IMR-90 (cell line): ENCODE measurements at regions not wholly inside any gene's neighbourhood (a gene's known extent, or its start where the extent isn't known, plus 50 kb on each side); places are given as distances from the start of the nearest gene placed in this dataset.

Experiments used
- ATAC-seq: fragments of 200-7000 bp; cut with Tn5 transposase; 2 replicates; pipeline ENCODE4 v1.9.1; 2020; ENCODE audit warnings: low read depth, mild to moderate bottlenecking, moderate library complexity
- BruUV-seq: library from RNA; stranded (reverse); fragments of 400-500 nt; replicated peaks from 2 replicates; lab custom pipeline; 2021; lab: Mats Ljungman, UMichigan
- CTCF ChIA-PET: fragments of 300-600 bp; formaldehyde crosslinking; extraction: SDS; loops from one replicate; lab custom pipeline; 2021; ENCODE audit warnings: antibody characterized with exemption; lab: Yijun Ruan, JAX
- POLR2A ChIA-PET: fragments of 300-600 bp; sonication (Branson Sonifier 250); formaldehyde crosslinking; loops from one replicate; lab custom pipeline; 2022; ENCODE audit warnings: antibody characterized with exemption; ENCODE audit not compliant: unreplicated experiment; lab: Charles Lee
- DNase-seq: peaks from one replicate; pipeline ENCODE4 v3.0.0; 2013
- H2AFZ ChIP-seq: replicated peaks from 2 replicates; pipeline ENCODE3; 2013; ENCODE audit warnings: low read length, mild to moderate bottlenecking; ENCODE audit not compliant: poor library complexity
- H2AK5ac ChIP-seq: 2 replicates; pipeline ENCODE4 v1.6.1; 2013; ENCODE audit warnings: low read depth, low read length, inconsistent platforms
- H2AK9ac ChIP-seq: replicated peaks from 2 replicates; pipeline ENCODE3; 2013; ENCODE audit warnings: mild to moderate bottlenecking, low read depth, low read length, moderate library complexity; ENCODE audit not compliant: poor library complexity
- H2BK120ac ChIP-seq: 2 replicates; pipeline ENCODE4 v1.6.1; 2013; ENCODE audit warnings: low read depth, low read length, inconsistent platforms
- H2BK15ac ChIP-seq: 3 replicates; pipeline ENCODE4 v1.6.1; 2013; ENCODE audit warnings: low read depth, low read length, inconsistent platforms
- H2BK20ac ChIP-seq: 2 replicates; pipeline ENCODE4 v1.6.1; 2013; ENCODE audit warnings: low read depth, mild to moderate bottlenecking, inconsistent platforms, low read length, moderate library complexity
- H2BK5ac ChIP-seq: 2 replicates; pipeline ENCODE4 v1.6.1; 2013; ENCODE audit warnings: mild to moderate bottlenecking, low read depth, low read length, inconsistent platforms; ENCODE audit not compliant: poor library complexity, severe bottlenecking
- H3K14ac ChIP-seq: replicated peaks from 2 replicates; pipeline ENCODE4 v1.6.1; 2013; ENCODE audit warnings: low read depth, low read length, inconsistent platforms
- H3K18ac ChIP-seq: 2 replicates; pipeline ENCODE4 v1.6.1; 2013; ENCODE audit warnings: low read depth, low read length, control low read depth
- H3K23ac ChIP-seq: 2 replicates; pipeline ENCODE4 v1.6.1; 2013; ENCODE audit warnings: low read depth, low read length, inconsistent platforms
- H3K27ac ChIP-seq: 2 replicates; pipeline ENCODE4 v1.5.1; 2013; ENCODE audit warnings: mild to moderate bottlenecking, control low read depth, low read length; ENCODE audit not compliant: insufficient read depth
- H3K27me3 ChIP-seq: 2 replicates; pipeline ENCODE4 v1.6.1; 2013; ENCODE audit warnings: low read length; ENCODE audit not compliant: control insufficient read depth, insufficient read depth
- H3K36me3 ChIP-seq: 2 replicates; pipeline ENCODE4 v1.6.1; 2013; ENCODE audit warnings: low read length, mixed read lengths; ENCODE audit not compliant: control insufficient read depth, insufficient read depth
- H3K4ac ChIP-seq: 2 replicates; pipeline ENCODE4 v1.6.1; 2013; ENCODE audit warnings: low read depth, low read length, inconsistent platforms
- H3K4me1 ChIP-seq: 2 replicates; pipeline ENCODE4 v1.6.1; 2013; ENCODE audit warnings: low read length, mixed read lengths; ENCODE audit not compliant: control insufficient read depth, insufficient read depth
- H3K4me2 ChIP-seq: 2 replicates; pipeline ENCODE4 v1.6.1; 2013; ENCODE audit warnings: low read depth, mild to moderate bottlenecking, control low read depth, low read length, moderate library complexity
- H3K4me3 ChIP-seq: 2 replicates; pipeline ENCODE4 v1.5.1; 2013; ENCODE audit warnings: low read depth, mild to moderate bottlenecking, control low read depth, low read length, moderate library complexity; ENCODE audit not compliant: insufficient read depth
- H3K56ac ChIP-seq: 2 replicates; pipeline ENCODE4 v1.6.1; 2013; ENCODE audit warnings: low read length, inconsistent platforms; ENCODE audit not compliant: insufficient read depth; ENCODE audit errors: extremely low read depth
- H3K79me1 ChIP-seq, 2 experiments: 2 replicates each; pipeline ENCODE4 v1.6.1; 2013; ENCODE audit warnings: low read length in 2 of 2, inconsistent platforms in 1 of 2, low read depth in 1 of 2
- H3K9ac ChIP-seq: 2 replicates; pipeline ENCODE4 v1.6.1; 2013; ENCODE audit warnings: low read depth, low read length, control low read depth
- H3K9me1 ChIP-seq: 2 replicates; pipeline ENCODE4 v1.6.1; 2013; ENCODE audit warnings: low read length, inconsistent platforms; ENCODE audit not compliant: insufficient read depth
- H3K9me3 ChIP-seq: 2 replicates; pipeline ENCODE4 v1.6.1; 2013; ENCODE audit warnings: low read length; ENCODE audit not compliant: control insufficient read depth, insufficient read depth
- H4K20me1 ChIP-seq: 2 replicates; pipeline ENCODE4 v1.6.1; 2013; ENCODE audit warnings: low read length, inconsistent platforms; ENCODE audit not compliant: insufficient read depth
- H4K5ac ChIP-seq: 2 replicates; pipeline ENCODE4 v1.6.1; 2013; ENCODE audit warnings: mild to moderate bottlenecking, low read depth, low read length, control low read depth
- H4K8ac ChIP-seq, 2 experiments: 2 replicates each; pipeline ENCODE4 v1.6.1; 2013; ENCODE audit warnings: low read depth in 2 of 2, low read length in 2 of 2, control low read depth in 1 of 2, inconsistent platforms in 1 of 2
- H4K91ac ChIP-seq: 2 replicates; pipeline ENCODE4 v1.6.1; 2013; ENCODE audit warnings: low read depth, low read length, inconsistent platforms; ENCODE audit not compliant: insufficient read depth
- CEBPB ChIP-seq: IDR thresholded peaks from 2 replicates; pipeline ENCODE4 v1.6.1; 2012; ENCODE audit warnings: low read depth, low read length, improper control_type of control experiment
- CHD1 ChIP-seq: IDR thresholded peaks from 2 replicates; pipeline ENCODE4 v1.6.1; 2012; ENCODE audit warnings: low read depth, low read length, improper control_type of control experiment
- CTCF ChIP-seq: conservative IDR thresholded peaks from 2 replicates; pipeline ENCODE4 v1.5.1; 2012; ENCODE audit warnings: mild to moderate bottlenecking, low read depth, low read length, improper control_type of control experiment
- POLR2A ChIP-seq: IDR thresholded peaks from 2 replicates; pipeline ENCODE4 v1.6.1; 2012; ENCODE audit warnings: mild to moderate bottlenecking, low read depth, low read length
- SMC3 ChIP-seq: fragments of 150-350 bp; IDR thresholded peaks from 2 replicates; pipeline ENCODE4 v1.6.1; 2016; ENCODE audit warnings: low read depth, mild to moderate bottlenecking, antibody characterized with exemption, low read length, moderate library complexity
- USF2 ChIP-seq: fragments of 150-350 bp; IDR thresholded peaks from 2 replicates; pipeline ENCODE4 v1.6.1; 2017; ENCODE audit warnings: mild to moderate bottlenecking, antibody characterized with exemption, low read length, low read depth
- WGBS, 2 experiments: methylation state at CpG; one replicate each; pipeline versions ENCODE4 v1.1.5 to v1.1.7; 2013; ENCODE audit warnings: missing lambda C conversion rate in 2 of 2; ENCODE audit not compliant: insufficient read length in 1 of 2; ENCODE audit errors: extremely low coverage in 2 of 2; 5-methylcytosine and 5-hydroxymethylcytosine counted together
- dilution Hi-C: fragments of 300-500 bp; cut with HindIII; formaldehyde crosslinking; loops from one replicate; pipeline ENCODE4 v1.14.3; 2018; ENCODE audit warnings: low sequenced_read_pairs; ENCODE audit not compliant: unreplicated experiment
- in situ Hi-C: fragments of 300-500 bp; cut with MboI; formaldehyde crosslinking; loops from 3 replicates; pipeline ENCODE4 v1.14.3; 2019; ENCODE audit warnings: low sequenced_read_pairs, inconsistent platforms, mixed read lengths
- intact Hi-C: fragments of 100-400 bp; cut with micrococcal nuclease; formaldehyde crosslinking; loops from 2 replicates; pipeline ENCODE4 v1.10.0; 2022

- TF ChIP-seq CEBPB (no peak), CHD1 (no peak), POLR2A (no peak), SMC3 (no peak), CTCF (no peak), USF2 (no peak)
- no peak overlapping the region for H2BK15ac ChIP-seq
- 78% methylated on average over 5 of the region's 29 CpGs; no CpG with 5 or more reads in 1 of the 2 experiments for WGBS, 2 experiments
- no peak overlapping the region for H3K4me2 ChIP-seq
- H2AK5ac ChIP-seq, result no peak overlapping the region
- no peak overlapping the region for H2BK20ac ChIP-seq
- no peaks in the 10 kb centered on the region for H3K79me1 ChIP-seq
- H3K18ac ChIP-seq, result no peak overlapping the region
- H2BK120ac ChIP-seq, result no peak overlapping the region
- no peaks in the 10 kb centered on the region for H3K27me3 ChIP-seq
- H3K9ac ChIP-seq, result no peak overlapping the region
- H3K27ac ChIP-seq, result no peak overlapping the region
- peaks cover 62% of the 10 kb centered on the region for H3K9me3 ChIP-seq
- no peak overlapping the region for H3K56ac ChIP-seq
- no peak overlapping the region for H3K23ac ChIP-seq
- H4K20me1 ChIP-seq, result no peaks in the 10 kb centered on the region
- dilution Hi-C loops (no loop called here), in situ Hi-C loops (no loop called here), intact Hi-C loops (no loop called here)
- CTCF ChIA-PET, result no interaction called here
- H2AFZ ChIP-seq, result no peak overlapping the region
- H4K8ac ChIP-seq, result no peak overlapping the region
- POLR2A ChIA-PET, result no interaction called here
- BruUV-seq, result no TSS peak
- H3K4me1 ChIP-seq, result no peaks in the 10 kb centered on the region
- no peak overlapping the region for H2AK9ac ChIP-seq
- H4K5ac ChIP-seq, result no peak overlapping the region
- H2BK5ac ChIP-seq, result no peak overlapping the region
- DNase-seq, result no peak
- no peak for ATAC-seq
- H3K4ac ChIP-seq, result no peak overlapping the region
- no peak overlapping the region for H4K91ac ChIP-seq
- no peaks in the 10 kb centered on the region for H3K9me1 ChIP-seq
- H3K14ac ChIP-seq, result no peak overlapping the region
- no peaks in the 10 kb centered on the region for H3K36me3 ChIP-seq
- no peak overlapping the region for H3K4me3 ChIP-seq
These were observed 344.4 kb upstream of the SALL3 start for GRCh38 chr18:78635093-78635800.
